ENCODE measurements at regions not wholly inside any gene's neighbourhood (a gene's known extent, or its start where the extent isn't known, plus 50 kb on each side); places are given as distances from the start of the nearest gene placed in this dataset.

GRCh38 chr4:116755051-116755450 is 330.3 kb downstream of the TRAM1L1 start:
- no peak for TF ChIP-seq SPI1 (IDR thresholded peaks at IDR 0.05; ENCODE audit: borderline replicate concordance, low read depth)
- TF ChIP-seq REST (IDR thresholded peaks at IDR 0.05; ENCODE audit: insufficient replicate concordance, low read depth) = no peak
- no peak for DNase-seq (ENCODE audit: low read depth in 1 of 2, low spot score in 1 of 2)
- Histone ChIP-seq H3K4me3 (replicated peaks; ENCODE audit: insufficient read depth, low read length) (no peak overlapping the region), H3K27me3 (ENCODE audit: insufficient read depth, poor library complexity, severe bottlenecking) (no peaks in the 10 kb centered on the region), H3K27ac (replicated peaks) (no peak overlapping the region)

DNA sequence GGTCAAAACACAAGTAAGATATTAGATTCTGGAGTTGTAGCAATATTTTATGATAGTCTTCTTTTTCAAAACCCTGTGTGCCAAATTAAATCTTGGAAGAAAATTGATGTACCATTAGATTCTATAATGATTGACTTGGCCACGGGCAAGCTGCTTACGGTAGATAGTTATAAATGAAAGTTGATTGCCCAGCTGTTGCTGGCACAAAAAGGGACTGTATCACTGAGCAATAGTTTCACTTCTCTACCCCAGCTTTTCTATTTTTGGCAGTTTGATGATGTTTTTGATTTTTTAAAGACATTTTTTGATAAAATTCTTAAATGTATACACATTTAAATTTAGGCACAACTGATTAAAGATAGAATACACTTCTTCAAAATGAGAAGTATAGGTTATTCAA is 333.3 kb downstream of the TRAM1L1 start:
- no peak for DNase-seq (ENCODE audit: low read depth in 1 of 2, low spot score in 1 of 2)
- H3K27ac ChIP-seq (replicated peaks) = no peak overlapping the region
- no peak overlapping the region for H3K4me3 ChIP-seq (replicated peaks; ENCODE audit: insufficient read depth, low read length)
- no peak for TF ChIP-seq GABPA (IDR thresholded peaks at IDR 0.05; ENCODE audit: low read depth)
- TF ChIP-seq, protein P1, sequence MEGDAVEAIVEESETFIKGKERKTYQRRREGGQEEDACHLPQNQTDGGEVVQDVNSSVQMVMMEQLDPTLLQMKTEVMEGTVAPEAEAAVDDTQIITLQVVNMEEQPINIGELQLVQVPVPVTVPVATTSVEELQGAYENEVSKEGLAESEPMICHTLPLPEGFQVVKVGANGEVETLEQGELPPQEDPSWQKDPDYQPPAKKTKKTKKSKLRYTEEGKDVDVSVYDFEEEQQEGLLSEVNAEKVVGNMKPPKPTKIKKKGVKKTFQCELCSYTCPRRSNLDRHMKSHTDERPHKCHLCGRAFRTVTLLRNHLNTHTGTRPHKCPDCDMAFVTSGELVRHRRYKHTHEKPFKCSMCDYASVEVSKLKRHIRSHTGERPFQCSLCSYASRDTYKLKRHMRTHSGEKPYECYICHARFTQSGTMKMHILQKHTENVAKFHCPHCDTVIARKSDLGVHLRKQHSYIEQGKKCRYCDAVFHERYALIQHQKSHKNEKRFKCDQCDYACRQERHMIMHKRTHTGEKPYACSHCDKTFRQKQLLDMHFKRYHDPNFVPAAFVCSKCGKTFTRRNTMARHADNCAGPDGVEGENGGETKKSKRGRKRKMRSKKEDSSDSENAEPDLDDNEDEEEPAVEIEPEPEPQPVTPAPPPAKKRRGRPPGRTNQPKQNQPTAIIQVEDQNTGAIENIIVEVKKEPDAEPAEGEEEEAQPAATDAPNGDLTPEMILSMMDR (IDR thresholded peaks at IDR 0.05; ENCODE audit: insufficient read depth, low read length) = no peak
- no peak for TF ChIP-seq REST (IDR thresholded peaks at IDR 0.05; ENCODE audit: insufficient replicate concordance, low read depth)
- TF ChIP-seq SPI1 (IDR thresholded peaks at IDR 0.05; ENCODE audit: borderline replicate concordance, low read depth) = no peak
- TF ChIP-seq POLR2AphosphoS5 (IDR thresholded peaks at IDR 0.05; ENCODE audit: low read depth) = no peak
- H3K27me3 ChIP-seq (ENCODE audit: insufficient read depth, poor library complexity, severe bottlenecking) = no peaks in the 10 kb centered on the region

DNA sequence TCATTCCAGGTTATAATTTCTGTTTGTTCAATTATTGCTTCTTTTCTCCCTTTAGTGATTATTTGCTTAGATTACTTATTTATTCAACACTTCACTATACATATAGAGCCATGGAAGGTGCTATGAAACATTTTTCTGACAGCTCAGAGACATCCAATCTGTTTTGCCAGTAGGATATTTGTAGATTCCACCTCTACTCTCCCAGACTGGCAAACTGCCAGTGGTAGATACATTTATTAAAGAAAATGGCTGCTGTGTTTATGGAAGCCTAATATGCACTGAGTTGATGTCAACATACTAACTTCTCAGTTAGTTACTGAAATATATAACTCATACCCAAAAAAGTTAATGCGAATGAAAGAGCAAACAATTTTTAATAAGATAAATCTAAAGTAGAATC is 348.6 kb downstream of the TRAM1L1 start:
- TF ChIP-seq, protein P1 (IDR thresholded peaks at IDR 0.05; ENCODE audit: insufficient read depth, low read length) = no peak
- TF ChIP-seq SPI1 (IDR thresholded peaks at IDR 0.05; ENCODE audit: borderline replicate concordance, low read depth) (no peak), POLR2AphosphoS5 (IDR thresholded peaks at IDR 0.05; ENCODE audit: low read depth) (no peak), REST (IDR thresholded peaks at IDR 0.05; ENCODE audit: insufficient replicate concordance, low read depth) (no peak), GABPA (IDR thresholded peaks at IDR 0.05; ENCODE audit: low read depth) (no peak)
- H3K27ac ChIP-seq (replicated peaks) = no peak overlapping the region
- H3K4me3 ChIP-seq (replicated peaks; ENCODE audit: insufficient read depth, low read length) = no peak overlapping the region
- no peak for DNase-seq (ENCODE audit: low read depth in 1 of 2, low spot score in 1 of 2)
- H3K27me3 ChIP-seq (ENCODE audit: insufficient read depth, poor library complexity, severe bottlenecking) = no peaks in the 10 kb centered on the region

DNA sequence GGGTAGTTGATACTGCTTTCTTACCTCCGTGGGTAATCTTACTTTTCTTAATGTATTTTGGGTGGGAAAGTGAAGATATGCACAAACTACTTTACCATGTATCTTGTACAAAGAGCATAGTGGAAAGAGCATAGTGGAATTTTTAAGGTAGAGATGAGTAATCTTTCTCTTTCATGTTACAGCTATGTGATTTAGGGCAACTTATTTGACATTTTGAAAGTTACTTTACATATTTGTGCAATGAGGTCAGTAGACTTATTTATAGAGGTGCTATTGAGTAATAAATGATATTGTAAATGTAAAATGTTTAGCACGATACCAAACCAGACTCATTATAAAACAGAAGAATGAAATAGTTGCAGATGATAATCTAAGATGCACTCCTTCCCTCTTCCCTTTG is 351.2 kb downstream of the TRAM1L1 start:
- H3K27me3 ChIP-seq (ENCODE audit: insufficient read depth, poor library complexity, severe bottlenecking) = no peaks in the 10 kb centered on the region
- no peak overlapping the region for H3K4me3 ChIP-seq (replicated peaks; ENCODE audit: insufficient read depth, low read length)
- TF ChIP-seq GABPA (IDR thresholded peaks at IDR 0.05; ENCODE audit: low read depth) (no peak), REST (IDR thresholded peaks at IDR 0.05; ENCODE audit: insufficient replicate concordance, low read depth) (no peak), POLR2AphosphoS5 (IDR thresholded peaks at IDR 0.05; ENCODE audit: low read depth) (no peak), SPI1 (IDR thresholded peaks at IDR 0.05; ENCODE audit: borderline replicate concordance, low read depth) (no peak)
- TF ChIP-seq, protein P1 (IDR thresholded peaks at IDR 0.05; ENCODE audit: insufficient read depth, low read length) = no peak
- no peak overlapping the region for H3K27ac ChIP-seq (replicated peaks)
- DNase-seq (ENCODE audit: low read depth in 1 of 2, low spot score in 1 of 2) = no peak

All from HL-60 (cell line).